ENCODE measurements at regions not wholly inside any gene's neighbourhood (a gene's known extent, or its start where the extent isn't known, plus 50 kb on each side); places are given as distances from the start of the nearest gene placed in this dataset.

GRCh38 chr18:61729322-61729721 lies 163.5 kb downstream of the RNF152 start:
- TF ChIP-seq CTCF (IDR thresholded peaks at IDR 0.05) (no peak), EP300 (IDR thresholded peaks at IDR 0.05) (no peak), POLR2A (IDR thresholded peaks at IDR 0.05) (no peak)

Measured in ovary (tissue), 3 donors.